Trophoblast cell (in vitro differentiated cells and primary cell): ENCODE measurements at regions not wholly inside any gene's neighbourhood (a gene's known extent, or its start where the extent isn't known, plus 50 kb on each side); places are given as distances from the start of the nearest gene placed in this dataset.

Source experiments
- DNase-seq, 2 donors: peaks; one replicate each; pipeline ENCODE4 v3.0.0-alpha.2; 2016
- H2AFZ ChIP-seq: 2 replicates; pipeline ENCODE4 v1.6.1; 2013; ENCODE audit warnings: low read length, moderate library complexity, mild to moderate bottlenecking; ENCODE audit not compliant: insufficient read depth, poor library complexity
- H2AK5ac ChIP-seq: 2 replicates; pipeline ENCODE4 v1.6.1; 2013; ENCODE audit warnings: mild to moderate bottlenecking, low read length
- H2BK120ac ChIP-seq: 2 replicates; pipeline ENCODE4 v1.6.1; 2013; ENCODE audit warnings: low read length, mild to moderate bottlenecking, moderate library complexity; ENCODE audit not compliant: insufficient read depth, poor library complexity
- H2BK12ac ChIP-seq: 2 replicates; pipeline ENCODE4 v1.6.1; 2013; ENCODE audit warnings: mild to moderate bottlenecking, low read length, moderate library complexity
- H2BK5ac ChIP-seq: 2 replicates; pipeline ENCODE4 v1.6.1; 2013; ENCODE audit warnings: low read length, low read depth, moderate library complexity, mild to moderate bottlenecking; ENCODE audit not compliant: poor library complexity
- H3K14ac ChIP-seq: 2 replicates; pipeline ENCODE4 v1.6.1; 2013; ENCODE audit warnings: mild to moderate bottlenecking, low read length
- H3K18ac ChIP-seq: 2 replicates; pipeline ENCODE4 v1.6.1; 2013; ENCODE audit warnings: mild to moderate bottlenecking, low read length
- H3K23ac ChIP-seq: 2 replicates; pipeline ENCODE4 v1.6.1; 2013; ENCODE audit warnings: low read length
- H3K27ac ChIP-seq: 2 replicates; pipeline ENCODE4 v1.5.1; 2013; ENCODE audit warnings: low read depth, mild to moderate bottlenecking, inconsistent platforms, low read length, moderate library complexity
- H3K27me3 ChIP-seq: 2 replicates; pipeline ENCODE4 v1.6.1; 2013; ENCODE audit warnings: inconsistent platforms, mild to moderate bottlenecking, low read length, moderate library complexity; ENCODE audit not compliant: insufficient read depth
- H3K36me3 ChIP-seq, 2 experiments: 1 replicate in 1 of 2; 2 replicates in 1 of 2; pipeline ENCODE4 v1.6.1; 2013; ENCODE audit warnings: low read length in 2 of 2, mild to moderate bottlenecking in 2 of 2, moderate library complexity in 1 of 2; ENCODE audit not compliant: insufficient read depth in 2 of 2, control insufficient read depth in 1 of 2
- H3K4ac ChIP-seq: 2 replicates; pipeline ENCODE4 v1.6.1; 2013; ENCODE audit warnings: low read depth, mild to moderate bottlenecking, low read length, moderate library complexity
- H3K4me1 ChIP-seq, 2 experiments: 1 replicate in 1 of 2; 2 replicates in 1 of 2; pipeline ENCODE4 v1.6.1; 2013; ENCODE audit warnings: low read length in 2 of 2, mild to moderate bottlenecking in 2 of 2, moderate library complexity in 1 of 2; ENCODE audit not compliant: insufficient read depth in 2 of 2, control insufficient read depth in 1 of 2
- H3K4me2 ChIP-seq: 2 replicates; pipeline ENCODE4 v1.6.1; 2013; ENCODE audit warnings: inconsistent platforms, mild to moderate bottlenecking, low read length, moderate library complexity
- H3K4me3 ChIP-seq: 2 replicates; pipeline ENCODE4 v1.5.1; 2013; ENCODE audit warnings: mild to moderate bottlenecking, low read depth, low read length, inconsistent platforms
- H3K79me1 ChIP-seq: one replicate; pipeline ENCODE4 v1.6.1; 2013; ENCODE audit warnings: low read length
- H3K79me2 ChIP-seq: 2 replicates; pipeline ENCODE4 v1.6.1; 2013; ENCODE audit warnings: low read length, mild to moderate bottlenecking; ENCODE audit not compliant: control insufficient read depth, insufficient read depth, poor library complexity
- H3K9ac ChIP-seq: 2 replicates; pipeline ENCODE4 v1.6.1; 2013; ENCODE audit warnings: mild to moderate bottlenecking, low read length
- H3K9me3 ChIP-seq: 2 replicates; pipeline ENCODE4 v1.6.1; 2013; ENCODE audit warnings: low read depth, mild to moderate bottlenecking, control low read depth, inconsistent platforms, low read length; ENCODE audit not compliant: insufficient read depth
- H4K12ac ChIP-seq: 2 replicates; pipeline ENCODE4 v1.6.1; 2013; ENCODE audit warnings: low read depth, mild to moderate bottlenecking, low read length, moderate library complexity
- H4K8ac ChIP-seq: 2 replicates; pipeline ENCODE4 v1.6.1; 2013; ENCODE audit warnings: low read depth, mild to moderate bottlenecking, low read length, moderate library complexity
- H4K91ac ChIP-seq: one replicate; pipeline ENCODE4 v1.6.1; 2013; ENCODE audit warnings: low read depth, mild to moderate bottlenecking, low read length, moderate library complexity
- WGBS: extraction: QIAGEN DNeasy Blood & Tissue Kit; methylation state at CpG from one replicate; pipeline ENCODE4 v1.1.7; 2013; ENCODE audit warnings: missing lambda C conversion rate; ENCODE audit not compliant: insufficient read length, insufficient coverage; ENCODE audit errors: extremely low coverage; 5-methylcytosine and 5-hydroxymethylcytosine counted together

- WGBS, result no CpG with 5 or more reads among the region's 1 CpG
- Histone ChIP-seq H3K79me2 (no peaks in the 10 kb centered on the region), H3K23ac (no peak overlapping the region)
These were observed 392.8 kb downstream of the RSL24D1 start for GRCh38 chr15:54803987-54804386.

GRCh38 chr15:54803134-54803808 lies 393.5 kb downstream of the RSL24D1 start:
- Histone ChIP-seq H3K27me3 (no peaks in the 10 kb centered on the region), H2BK12ac (no peak overlapping the region), H3K18ac (no peak overlapping the region), H3K4ac (no peak overlapping the region), H3K9me3 (no peaks in the 10 kb centered on the region), H3K79me1 (no peaks in the 10 kb centered on the region), H3K4me3 (no peak overlapping the region), H2AK5ac (no peak overlapping the region), H4K12ac (no peak overlapping the region), H3K27ac (no peak overlapping the region), H3K14ac (no peak overlapping the region), H3K9ac (no peak overlapping the region), H4K91ac (no peak overlapping the region), H2AFZ (no peak overlapping the region), H2BK5ac (no peak overlapping the region), H3K4me2 (no peak overlapping the region), H3K36me3 (no peaks in the 10 kb centered on the region), H3K79me2 (no peaks in the 10 kb centered on the region), H4K8ac (no peak overlapping the region), H3K4me1 (no peaks in the 10 kb centered on the region), H3K23ac (no peak overlapping the region), H2BK120ac (no peak overlapping the region)
- DNase-seq, result peak in 1 of 2 donors; percentile 21
- WGBS, result no CpG with 5 or more reads among the region's 4 CpGs

More at GRCh38 chr15:54803987-54804386, 392.8 kb downstream of the RSL24D1 start:
- Histone ChIP-seq H3K9me3 (no peaks in the 10 kb centered on the region), H2BK12ac (no peak overlapping the region), H3K27ac (no peak overlapping the region), H2AFZ (no peak overlapping the region), H2BK5ac (no peak overlapping the region), H3K36me3 (no peaks in the 10 kb centered on the region), H3K9ac (no peak overlapping the region), H3K4ac (no peak overlapping the region), H3K79me1 (no peaks in the 10 kb centered on the region), H3K27me3 (no peaks in the 10 kb centered on the region), H2AK5ac (no peak overlapping the region), H2BK120ac (no peak overlapping the region), H3K18ac (no peak overlapping the region), H4K8ac (no peak overlapping the region), H3K4me2 (no peak overlapping the region), H4K12ac (no peak overlapping the region), H3K14ac (no peak overlapping the region), H3K4me1 (no peaks in the 10 kb centered on the region), H4K91ac (no peak overlapping the region), H3K4me3 (no peak overlapping the region)
- DNase-seq, result no peak

- Histone ChIP-seq H3K79me2 (no peaks in the 10 kb centered on the region), H2BK12ac (no peak overlapping the region), H3K27ac (no peak overlapping the region), H4K91ac (no peak overlapping the region), H2BK120ac (no peak overlapping the region), H3K4me1 (no peaks in the 10 kb centered on the region), H3K9me3 (no peaks in the 10 kb centered on the region), H2AFZ (no peak overlapping the region), H3K36me3 (no peaks in the 10 kb centered on the region), H2BK5ac (no peak overlapping the region), H2AK5ac (no peak overlapping the region), H4K8ac (no peak overlapping the region), H3K9ac (no peak overlapping the region), H3K79me1 (no peaks in the 10 kb centered on the region), H3K4me3 (no peak overlapping the region), H3K14ac (no peak overlapping the region), H3K18ac (no peak overlapping the region), H3K23ac (no peak overlapping the region), H3K4ac (no peak overlapping the region), H4K12ac (no peak overlapping the region), H3K27me3 (no peaks in the 10 kb centered on the region), H3K4me2 (no peak overlapping the region)
- DNase-seq, result no peak
- WGBS, result no CpG with 5 or more reads among the region's 1 CpG
These were observed 404.2 kb downstream of the RSL24D1 start for GRCh38 chr15:54792526-54792925.

GRCh38 chr15:54790693-54791092 lies 406.0 kb downstream of the RSL24D1 start:
- no peak overlapping the region for H3K27ac ChIP-seq
- no peak overlapping the region for H3K4me3 ChIP-seq
- DNase-seq, result no peak
- no CpG with 5 or more reads among the region's 1 CpG for WGBS
- no peak overlapping the region for H3K9ac ChIP-seq
- no peak overlapping the region for H2AK5ac ChIP-seq
- no peak overlapping the region for H3K23ac ChIP-seq
- no peak overlapping the region for H2BK12ac ChIP-seq
- H2AFZ ChIP-seq, result no peak overlapping the region
- no peaks in the 10 kb centered on the region for H3K4me1 ChIP-seq
- H4K91ac ChIP-seq, result no peak overlapping the region
- H3K14ac ChIP-seq, result no peak overlapping the region
- H2BK5ac ChIP-seq, result no peak overlapping the region
- H3K9me3 ChIP-seq, result no peaks in the 10 kb centered on the region
- H3K79me2 ChIP-seq, result no peaks in the 10 kb centered on the region
- H3K79me1 ChIP-seq, result no peaks in the 10 kb centered on the region
- H4K12ac ChIP-seq, result no peak overlapping the region
- H3K27me3 ChIP-seq, result no peaks in the 10 kb centered on the region
- H3K4me2 ChIP-seq, result no peak overlapping the region
- no peaks in the 10 kb centered on the region for H3K36me3 ChIP-seq
- H4K8ac ChIP-seq, result no peak overlapping the region
- H2BK120ac ChIP-seq, result no peak overlapping the region
- H3K4ac ChIP-seq, result no peak overlapping the region
- H3K18ac ChIP-seq, result no peak overlapping the region
